ENCODE measurements at regions not wholly inside any gene's neighbourhood (a gene's known extent, or its start where the extent isn't known, plus 50 kb on each side); places are given as distances from the start of the nearest gene placed in this dataset.

DNA sequence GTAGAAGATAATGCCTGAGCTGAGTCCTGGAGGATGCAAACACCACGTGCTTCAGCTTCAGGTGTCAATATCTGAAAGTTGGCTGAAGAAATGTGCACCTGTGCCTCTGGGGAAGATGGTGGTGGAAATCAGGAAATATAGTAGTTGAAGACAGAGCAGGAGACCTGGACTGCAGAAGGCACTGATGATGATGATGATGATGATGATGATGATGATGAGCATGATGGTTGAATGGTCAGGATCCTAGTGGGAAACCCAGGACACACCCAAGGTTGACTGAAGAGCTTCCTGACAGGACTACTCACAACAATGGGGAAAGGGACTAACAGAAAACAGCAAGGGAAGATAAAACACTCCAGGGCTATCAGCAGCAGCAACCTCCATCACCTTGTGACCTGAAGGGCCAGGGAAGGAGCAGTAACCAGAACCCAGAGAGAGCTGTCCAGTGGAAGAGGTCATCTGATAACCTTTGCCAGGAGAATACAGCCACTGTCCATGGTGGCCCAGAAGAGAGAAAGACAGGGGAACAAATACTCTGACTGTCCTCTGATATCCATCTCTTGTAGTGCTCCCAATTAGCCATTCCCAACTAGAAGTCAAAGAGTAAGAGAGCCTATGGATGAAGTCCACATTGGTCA lies 170.3 kb downstream of the TSHZ3 start:
- Histone ChIP-seq H3K4me3 (replicated peaks; ENCODE audit: low read depth, low read length) (no peak overlapping the region), H3K36me3 (ENCODE audit: control insufficient read depth, insufficient read depth, low read length) (no peaks in the 10 kb centered on the region), H3K27me3 (replicated peaks; ENCODE audit: control insufficient read depth, insufficient read depth, low read length) (no peaks in the 10 kb centered on the region)
- DNase-seq (ENCODE audit: extremely low read depth, insufficient read length): no peak
- TF ChIP-seq, protein P1, sequence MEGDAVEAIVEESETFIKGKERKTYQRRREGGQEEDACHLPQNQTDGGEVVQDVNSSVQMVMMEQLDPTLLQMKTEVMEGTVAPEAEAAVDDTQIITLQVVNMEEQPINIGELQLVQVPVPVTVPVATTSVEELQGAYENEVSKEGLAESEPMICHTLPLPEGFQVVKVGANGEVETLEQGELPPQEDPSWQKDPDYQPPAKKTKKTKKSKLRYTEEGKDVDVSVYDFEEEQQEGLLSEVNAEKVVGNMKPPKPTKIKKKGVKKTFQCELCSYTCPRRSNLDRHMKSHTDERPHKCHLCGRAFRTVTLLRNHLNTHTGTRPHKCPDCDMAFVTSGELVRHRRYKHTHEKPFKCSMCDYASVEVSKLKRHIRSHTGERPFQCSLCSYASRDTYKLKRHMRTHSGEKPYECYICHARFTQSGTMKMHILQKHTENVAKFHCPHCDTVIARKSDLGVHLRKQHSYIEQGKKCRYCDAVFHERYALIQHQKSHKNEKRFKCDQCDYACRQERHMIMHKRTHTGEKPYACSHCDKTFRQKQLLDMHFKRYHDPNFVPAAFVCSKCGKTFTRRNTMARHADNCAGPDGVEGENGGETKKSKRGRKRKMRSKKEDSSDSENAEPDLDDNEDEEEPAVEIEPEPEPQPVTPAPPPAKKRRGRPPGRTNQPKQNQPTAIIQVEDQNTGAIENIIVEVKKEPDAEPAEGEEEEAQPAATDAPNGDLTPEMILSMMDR (IDR thresholded peaks at IDR 0.05; ENCODE audit: insufficient read depth, low read length, poor library complexity, severe bottlenecking): no peak

DNA sequence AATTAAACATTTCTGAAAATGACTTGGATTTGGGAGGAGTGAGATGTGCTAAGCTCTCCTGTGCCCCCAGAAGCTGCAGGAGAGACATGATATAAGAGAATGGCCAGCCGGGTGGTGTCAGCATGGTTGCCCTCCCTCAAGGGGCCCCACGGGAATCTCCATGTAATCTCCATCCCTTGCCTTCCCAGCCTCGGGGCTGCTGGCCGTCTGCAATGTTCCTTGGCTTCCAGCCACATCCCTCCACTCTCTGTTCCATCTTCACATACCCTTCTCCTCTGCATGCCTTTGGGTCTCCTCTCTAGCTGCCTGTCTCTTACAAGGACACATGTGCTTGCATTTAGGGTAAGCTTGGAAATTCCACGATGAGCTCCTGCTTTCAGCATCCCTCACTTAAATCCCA lies 172.0 kb downstream of the TSHZ3 start:
- TF ChIP-seq, protein P1 (IDR thresholded peaks at IDR 0.05; ENCODE audit: insufficient read depth, low read length, poor library complexity, severe bottlenecking): no peak
- no peak overlapping the region for H3K4me3 ChIP-seq (replicated peaks; ENCODE audit: low read depth, low read length)
- H3K27me3 ChIP-seq (replicated peaks; ENCODE audit: control insufficient read depth, insufficient read depth, low read length): no peaks in the 10 kb centered on the region
- no peaks in the 10 kb centered on the region for H3K36me3 ChIP-seq (ENCODE audit: control insufficient read depth, insufficient read depth, low read length)
- DNase-seq (ENCODE audit: extremely low read depth, insufficient read length): no peak

DNA sequence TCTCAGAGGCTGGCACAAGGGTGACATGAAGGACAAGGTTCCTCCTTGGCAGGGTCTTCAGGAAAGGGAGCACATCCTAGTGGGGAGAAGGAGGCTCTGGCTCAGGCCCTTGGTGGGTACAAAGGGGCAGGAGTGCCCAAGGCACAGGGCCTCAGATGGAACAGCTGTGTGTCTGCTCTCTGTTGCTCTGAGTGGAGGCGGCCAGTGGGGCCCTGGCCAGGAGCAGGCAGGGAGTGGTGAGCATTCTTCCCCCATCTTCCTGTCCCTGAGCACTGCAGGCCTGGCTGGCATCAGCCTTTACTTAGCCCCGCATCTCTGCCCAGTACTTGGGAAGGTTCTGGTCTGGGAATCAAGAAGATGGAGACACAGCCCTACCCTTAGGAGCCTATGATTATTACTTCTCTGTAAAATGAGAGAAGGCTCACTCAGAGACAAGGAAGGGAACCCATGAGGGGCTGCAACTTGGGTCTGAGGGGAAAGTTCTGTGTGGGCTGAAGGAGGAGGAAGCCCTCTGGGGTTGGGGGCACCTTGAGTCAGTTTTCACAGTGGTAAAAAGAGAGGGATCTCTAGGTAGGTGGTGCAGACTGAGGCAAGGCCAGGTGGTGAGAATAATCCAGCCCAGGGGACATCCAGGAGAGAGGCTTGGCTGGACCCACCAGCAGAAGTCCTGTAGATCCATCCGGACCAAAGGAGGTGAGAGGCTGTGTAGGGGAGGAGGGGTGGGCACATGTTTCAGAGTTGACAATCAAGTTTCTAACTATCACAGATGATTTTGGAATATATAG lies 173.5 kb downstream of the TSHZ3 start:
- TF ChIP-seq, protein P1 (IDR thresholded peaks at IDR 0.05; ENCODE audit: insufficient read depth, low read length, poor library complexity, severe bottlenecking): no peak
- H3K4me3 ChIP-seq (replicated peaks; ENCODE audit: low read depth, low read length): no peak overlapping the region
- no peaks in the 10 kb centered on the region for H3K36me3 ChIP-seq (ENCODE audit: control insufficient read depth, insufficient read depth, low read length)
- no peaks in the 10 kb centered on the region for H3K27me3 ChIP-seq (replicated peaks; ENCODE audit: control insufficient read depth, insufficient read depth, low read length)
- DNase-seq (ENCODE audit: extremely low read depth, insufficient read length): no peak

DNA sequence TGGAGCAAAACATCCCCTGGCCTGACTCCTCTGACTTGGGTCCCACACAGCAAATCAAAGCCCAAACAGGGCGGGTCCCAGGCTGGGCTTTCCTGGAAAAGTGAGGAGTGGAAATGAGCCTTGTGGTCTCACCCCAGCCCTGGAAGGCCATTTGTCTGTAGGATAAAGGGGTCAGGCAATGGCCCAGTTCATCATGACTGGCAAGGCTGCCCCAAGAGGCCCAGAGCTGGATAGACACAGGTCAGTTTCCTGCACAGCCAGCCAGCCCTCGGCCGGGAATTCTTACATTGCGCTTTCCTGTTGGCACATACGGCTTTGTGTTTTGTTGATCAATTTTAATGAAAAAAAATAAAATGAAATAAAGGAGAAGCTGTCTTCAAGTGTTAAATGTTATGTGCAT lies 174.3 kb downstream of the TSHZ3 start:
- no peak for DNase-seq (ENCODE audit: extremely low read depth, insufficient read length)
- Histone ChIP-seq H3K27me3 (replicated peaks; ENCODE audit: control insufficient read depth, insufficient read depth, low read length) (no peaks in the 10 kb centered on the region), H3K4me3 (replicated peaks; ENCODE audit: low read depth, low read length) (no peak overlapping the region), H3K36me3 (ENCODE audit: control insufficient read depth, insufficient read depth, low read length) (no peaks in the 10 kb centered on the region)
- TF ChIP-seq, protein P1 (IDR thresholded peaks at IDR 0.05; ENCODE audit: insufficient read depth, low read length, poor library complexity, severe bottlenecking): no peak

DNA sequence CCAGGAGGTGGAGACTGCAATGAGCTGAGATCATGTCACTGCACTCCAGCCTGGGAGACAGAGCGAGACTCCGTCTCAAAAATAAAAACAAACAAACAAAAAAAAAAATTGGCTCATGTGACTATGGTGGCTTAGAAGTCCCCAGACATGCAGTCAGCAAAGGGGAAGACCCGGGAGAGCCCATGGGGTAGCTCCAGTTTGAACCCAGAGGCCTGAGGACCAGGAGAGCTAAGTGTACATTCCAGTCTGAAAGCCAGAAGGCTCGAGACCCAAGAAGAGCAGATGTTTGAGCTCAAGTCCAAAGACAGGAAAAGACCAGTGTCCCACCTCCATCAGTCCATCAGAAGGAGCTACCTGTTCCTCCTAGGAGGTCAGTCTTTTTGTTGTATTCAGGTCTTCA lies 175.2 kb downstream of the TSHZ3 start:
- no peak for DNase-seq (ENCODE audit: extremely low read depth, insufficient read length)
- TF ChIP-seq, protein P1 (IDR thresholded peaks at IDR 0.05; ENCODE audit: insufficient read depth, low read length, poor library complexity, severe bottlenecking): no peak
- Histone ChIP-seq H3K36me3 (ENCODE audit: control insufficient read depth, insufficient read depth, low read length) (no peaks in the 10 kb centered on the region), H3K4me3 (replicated peaks; ENCODE audit: low read depth, low read length) (no peak overlapping the region), H3K27me3 (replicated peaks; ENCODE audit: control insufficient read depth, insufficient read depth, low read length) (no peaks in the 10 kb centered on the region)
